Liver (tissue), 8 donors: ENCODE measurements at regions not wholly inside any gene's neighbourhood (a gene's known extent, or its start where the extent isn't known, plus 50 kb on each side); places are given as distances from the start of the nearest gene placed in this dataset.

Source experiments
- DNase-seq: peaks from one replicate; pipeline ENCODE4 v3.0.0-alpha.2; 2017; ENCODE audit warnings: low spot score
- H3K27ac ChIP-seq, 2 donors: one replicate each; pipeline ENCODE4 v1.7.0; 2013; ENCODE audit warnings: inconsistent platforms in 2 of 2, low read length in 2 of 2, control low read depth in 1 of 2, low read depth in 1 of 2, mild to moderate bottlenecking in 1 of 2
- H3K27me3 ChIP-seq, 4 donors: one replicate each; pipeline versions ENCODE4 v1.6.1 to v1.7.0; 2013; ENCODE audit warnings: low read length in 3 of 4, inconsistent platforms in 1 of 4, mild to moderate bottlenecking in 1 of 4, moderate library complexity in 1 of 4; ENCODE audit not compliant: control insufficient read depth in 4 of 4, insufficient read depth in 4 of 4
- H3K36me3 ChIP-seq, 4 donors: one replicate each; pipeline versions ENCODE4 v1.6.1 to v1.7.0; 2013; ENCODE audit warnings: low read length in 3 of 4, mild to moderate bottlenecking in 3 of 4, low read depth in 1 of 4, moderate library complexity in 1 of 4; ENCODE audit not compliant: control insufficient read depth in 4 of 4, insufficient read depth in 3 of 4
- H3K4me1 ChIP-seq, 4 donors: one replicate each; pipeline versions ENCODE4 v1.6.1 to v1.7.0; 2013; ENCODE audit warnings: low read length in 3 of 4, mild to moderate bottlenecking in 3 of 4, moderate library complexity in 1 of 4; ENCODE audit not compliant: control insufficient read depth in 4 of 4, insufficient read depth in 4 of 4
- H3K4me3 ChIP-seq, 3 donors: one replicate each; pipeline versions ENCODE4 v1.6.1 to v1.7.0; 2013; ENCODE audit warnings: low read length in 3 of 3, control low read depth in 1 of 3, low read depth in 1 of 3, mild to moderate bottlenecking in 1 of 3
- H3K9ac ChIP-seq, 2 donors: one replicate each; pipeline ENCODE4 v1.7.0; 2013; ENCODE audit warnings: low read length in 2 of 2, mild to moderate bottlenecking in 2 of 2, moderate library complexity in 2 of 2, control low read depth in 1 of 2, low read depth in 1 of 2
- H3K9me3 ChIP-seq, 4 donors: one replicate each; pipeline versions ENCODE4 v1.6.1 to v1.7.0; 2013; ENCODE audit warnings: low read length in 3 of 4; ENCODE audit not compliant: control insufficient read depth in 4 of 4
- EGR1 ChIP-seq, 2 donors: IDR thresholded peaks; 2 replicates each; pipeline ENCODE4 v1.6.1; 2016 to 2018; ENCODE audit warnings: antibody characterized with exemption in 2 of 2, low read depth in 2 of 2
- FOXA1 ChIP-seq: IDR thresholded peaks from 2 replicates; pipeline ENCODE4 v1.6.1; 2016; ENCODE audit warnings: antibody characterized with exemption
- FOXA2 ChIP-seq: IDR thresholded peaks from 2 replicates; pipeline ENCODE4 v1.6.1; 2016; ENCODE audit warnings: antibody characterized with exemption
- GABPA ChIP-seq, 2 donors: IDR thresholded peaks in 1 of 2; conservative IDR thresholded peaks in 1 of 2; 2 replicates each; pipeline ENCODE4 v1.6.1; 2016; ENCODE audit warnings: antibody characterized with exemption in 2 of 2, mild to moderate bottlenecking in 1 of 2, moderate library complexity in 1 of 2
- HNF4A ChIP-seq, 2 donors: conservative IDR thresholded peaks; 2 replicates each; pipeline ENCODE4 v1.6.1; 2016; ENCODE audit warnings: antibody characterized with exemption in 2 of 2, mild to moderate bottlenecking in 2 of 2
- HNF4G ChIP-seq: IDR thresholded peaks from 2 replicates; pipeline ENCODE4 v1.6.1; 2016; ENCODE audit warnings: antibody characterized with exemption
- JUND ChIP-seq, 2 donors: IDR thresholded peaks; 2 replicates each; pipeline ENCODE4 v1.6.1; 2016; ENCODE audit warnings: antibody characterized with exemption in 2 of 2
- MAX ChIP-seq: IDR thresholded peaks from 2 replicates; pipeline ENCODE4 v1.6.1; 2016; ENCODE audit warnings: antibody characterized with exemption
- NR2F2 ChIP-seq: IDR thresholded peaks from 2 replicates; pipeline ENCODE4 v1.6.1; 2016; ENCODE audit warnings: antibody characterized with exemption
- RAD21 ChIP-seq, 2 donors: IDR thresholded peaks; 2 replicates each; pipeline ENCODE4 v1.6.1; 2016; ENCODE audit warnings: antibody characterized with exemption in 2 of 2, mild to moderate bottlenecking in 2 of 2
- REST ChIP-seq: IDR thresholded peaks from 2 replicates; pipeline ENCODE4 v1.6.1; 2016; ENCODE audit warnings: antibody characterized with exemption, mild to moderate bottlenecking
- RXRA ChIP-seq, 2 donors: IDR thresholded peaks; 2 replicates each; pipeline ENCODE4 v1.6.1; 2017 to 2018; ENCODE audit warnings: antibody characterized with exemption in 2 of 2, mild to moderate bottlenecking in 1 of 2
- SP1 ChIP-seq: IDR thresholded peaks from 2 replicates; pipeline ENCODE4 v1.6.1; 2018; ENCODE audit warnings: antibody characterized with exemption, mild to moderate bottlenecking
- TAF1 ChIP-seq: conservative IDR thresholded peaks from 2 replicates; pipeline ENCODE4 v1.6.1; 2016; ENCODE audit warnings: antibody characterized with exemption, mild to moderate bottlenecking
- YY1 ChIP-seq: IDR thresholded peaks from 2 replicates; pipeline ENCODE4 v1.6.1; 2016; ENCODE audit warnings: antibody characterized with exemption, mild to moderate bottlenecking
- WGBS: extraction: QIAGEN DNeasy Blood & Tissue Kit; methylation state at CpG from one replicate; pipeline ENCODE4 v1.1.7; 2013; 5-methylcytosine and 5-hydroxymethylcytosine counted together
- TF ChIP-seq, protein P1 (sequence below): IDR thresholded peaks from 2 replicates; pipeline ENCODE4 v1.6.1; 2016; ENCODE audit warnings: antibody characterized with exemption
- TF ChIP-seq, protein P2 (sequence below): fragments of 150-350 bp; IDR thresholded peaks from 2 replicates; pipeline ENCODE4 v1.5.1; 2017; ENCODE audit warnings: improper control_type of control experiment, low read depth, low read length; ENCODE audit not compliant: missing input control
- TF ChIP-seq, protein P3 (sequence below): IDR thresholded peaks from 2 replicates; pipeline ENCODE4 v1.6.1; 2016; ENCODE audit warnings: antibody characterized with exemption
- donor health status: healthy.
- donor health status: healthy.
- donor health status: healthy.
- donor health status: healthy.
- donor health status: healthy.

- Histone ChIP-seq H3K36me3 (no peaks in the 10 kb centered on the region), H3K27me3 (no peaks in the 10 kb centered on the region), H3K4me3 (no peak overlapping the region), H3K9ac (no peak overlapping the region), H3K27ac (no peak overlapping the region), H3K4me1 (no peaks in the 10 kb centered on the region), H3K9me3 (no peaks in the 10 kb centered on the region)
- no peak for DNase-seq
- no peak for TF ChIP-seq YY1
- TF ChIP-seq REST, result no peak
- TF ChIP-seq SP1, result no peak
- TF ChIP-seq MAX, result no peak
- TF ChIP-seq GABPA (IDR thresholded peaks at IDR 0.05 in 1 of 2, conservative IDR thresholded peaks at IDR 0.05 in 1 of 2), result no peak
- TF ChIP-seq EGR1 (IDR thresholded peaks at IDR 0.05; ENCODE audit: low read depth in 2 of 2), result no peak
- TF ChIP-seq, protein P1, sequence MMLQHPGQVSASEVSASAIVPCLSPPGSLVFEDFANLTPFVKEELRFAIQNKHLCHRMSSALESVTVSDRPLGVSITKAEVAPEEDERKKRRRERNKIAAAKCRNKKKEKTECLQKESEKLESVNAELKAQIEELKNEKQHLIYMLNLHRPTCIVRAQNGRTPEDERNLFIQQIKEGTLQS, result no peak
- no peak for TF ChIP-seq TAF1
- TF ChIP-seq, protein P2, sequence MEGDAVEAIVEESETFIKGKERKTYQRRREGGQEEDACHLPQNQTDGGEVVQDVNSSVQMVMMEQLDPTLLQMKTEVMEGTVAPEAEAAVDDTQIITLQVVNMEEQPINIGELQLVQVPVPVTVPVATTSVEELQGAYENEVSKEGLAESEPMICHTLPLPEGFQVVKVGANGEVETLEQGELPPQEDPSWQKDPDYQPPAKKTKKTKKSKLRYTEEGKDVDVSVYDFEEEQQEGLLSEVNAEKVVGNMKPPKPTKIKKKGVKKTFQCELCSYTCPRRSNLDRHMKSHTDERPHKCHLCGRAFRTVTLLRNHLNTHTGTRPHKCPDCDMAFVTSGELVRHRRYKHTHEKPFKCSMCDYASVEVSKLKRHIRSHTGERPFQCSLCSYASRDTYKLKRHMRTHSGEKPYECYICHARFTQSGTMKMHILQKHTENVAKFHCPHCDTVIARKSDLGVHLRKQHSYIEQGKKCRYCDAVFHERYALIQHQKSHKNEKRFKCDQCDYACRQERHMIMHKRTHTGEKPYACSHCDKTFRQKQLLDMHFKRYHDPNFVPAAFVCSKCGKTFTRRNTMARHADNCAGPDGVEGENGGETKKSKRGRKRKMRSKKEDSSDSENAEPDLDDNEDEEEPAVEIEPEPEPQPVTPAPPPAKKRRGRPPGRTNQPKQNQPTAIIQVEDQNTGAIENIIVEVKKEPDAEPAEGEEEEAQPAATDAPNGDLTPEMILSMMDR, result no peak
- TF ChIP-seq HNF4G, result no peak
- TF ChIP-seq HNF4A (conservative IDR thresholded peaks at IDR 0.05), result no peak
- TF ChIP-seq, protein P3, sequence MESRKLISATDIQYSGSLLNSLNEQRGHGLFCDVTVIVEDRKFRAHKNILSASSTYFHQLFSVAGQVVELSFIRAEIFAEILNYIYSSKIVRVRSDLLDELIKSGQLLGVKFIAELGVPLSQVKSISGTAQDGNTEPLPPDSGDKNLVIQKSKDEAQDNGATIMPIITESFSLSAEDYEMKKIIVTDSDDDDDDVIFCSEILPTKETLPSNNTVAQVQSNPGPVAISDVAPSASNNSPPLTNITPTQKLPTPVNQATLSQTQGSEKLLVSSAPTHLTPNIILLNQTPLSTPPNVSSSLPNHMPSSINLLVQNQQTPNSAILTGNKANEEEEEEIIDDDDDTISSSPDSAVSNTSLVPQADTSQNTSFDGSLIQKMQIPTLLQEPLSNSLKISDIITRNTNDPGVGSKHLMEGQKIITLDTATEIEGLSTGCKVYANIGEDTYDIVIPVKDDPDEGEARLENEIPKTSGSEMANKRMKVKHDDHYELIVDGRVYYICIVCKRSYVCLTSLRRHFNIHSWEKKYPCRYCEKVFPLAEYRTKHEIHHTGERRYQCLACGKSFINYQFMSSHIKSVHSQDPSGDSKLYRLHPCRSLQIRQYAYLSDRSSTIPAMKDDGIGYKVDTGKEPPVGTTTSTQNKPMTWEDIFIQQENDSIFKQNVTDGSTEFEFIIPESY, result no peak
- TF ChIP-seq RXRA (IDR thresholded peaks at IDR 0.05), result no peak
- no peak for TF ChIP-seq FOXA2
- TF ChIP-seq FOXA1, result no peak
- no peak for TF ChIP-seq NR2F2
- no peak for TF ChIP-seq JUND (IDR thresholded peaks at IDR 0.05)
- no peak for TF ChIP-seq RAD21 (IDR thresholded peaks at IDR 0.05)
- WGBS, result 19% methylated on average over 1 of the region's 1 CpG
Measured at GRCh38 chrX:87391742-87392141, 125.9 kb upstream of the KLHL4 start.
